ENCODE measurements at regions not wholly inside any gene's neighbourhood (a gene's known extent, or its start where the extent isn't known, plus 50 kb on each side); places are given as distances from the start of the nearest gene placed in this dataset.

DNA sequence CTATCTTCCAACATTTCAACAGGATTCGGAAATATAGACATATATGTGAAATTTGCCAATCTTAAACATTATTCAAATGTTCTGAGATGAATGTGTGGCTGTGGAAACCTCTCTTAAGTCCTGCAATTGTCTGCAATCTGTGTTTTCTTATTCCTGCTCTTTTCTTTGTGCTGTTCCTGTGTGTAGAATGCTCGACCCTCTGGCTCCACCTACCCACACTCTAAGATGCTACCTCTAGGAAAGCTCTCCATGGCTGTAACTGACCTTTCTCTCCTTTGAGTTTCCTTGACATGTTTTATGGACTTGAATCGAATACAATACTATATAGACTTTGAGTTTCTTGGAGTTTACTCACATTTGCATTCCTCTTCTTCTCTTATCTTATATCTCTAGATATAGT, 120.6 kb upstream of the ASTN2 start:
- no peak overlapping the region for H3K4me3 ChIP-seq
- intact Hi-C loops (cut with DNase I; ENCODE audit: low total_unique reads): loop anchor here (10.0 kb wide), 1 partner anchor 1739 kb away; no protein-coding TSS in a partner anchor
- no peak for TF ChIP-seq POLR2AphosphoS5 (IDR thresholded peaks at IDR 0.05)
- TF ChIP-seq, protein P1, sequence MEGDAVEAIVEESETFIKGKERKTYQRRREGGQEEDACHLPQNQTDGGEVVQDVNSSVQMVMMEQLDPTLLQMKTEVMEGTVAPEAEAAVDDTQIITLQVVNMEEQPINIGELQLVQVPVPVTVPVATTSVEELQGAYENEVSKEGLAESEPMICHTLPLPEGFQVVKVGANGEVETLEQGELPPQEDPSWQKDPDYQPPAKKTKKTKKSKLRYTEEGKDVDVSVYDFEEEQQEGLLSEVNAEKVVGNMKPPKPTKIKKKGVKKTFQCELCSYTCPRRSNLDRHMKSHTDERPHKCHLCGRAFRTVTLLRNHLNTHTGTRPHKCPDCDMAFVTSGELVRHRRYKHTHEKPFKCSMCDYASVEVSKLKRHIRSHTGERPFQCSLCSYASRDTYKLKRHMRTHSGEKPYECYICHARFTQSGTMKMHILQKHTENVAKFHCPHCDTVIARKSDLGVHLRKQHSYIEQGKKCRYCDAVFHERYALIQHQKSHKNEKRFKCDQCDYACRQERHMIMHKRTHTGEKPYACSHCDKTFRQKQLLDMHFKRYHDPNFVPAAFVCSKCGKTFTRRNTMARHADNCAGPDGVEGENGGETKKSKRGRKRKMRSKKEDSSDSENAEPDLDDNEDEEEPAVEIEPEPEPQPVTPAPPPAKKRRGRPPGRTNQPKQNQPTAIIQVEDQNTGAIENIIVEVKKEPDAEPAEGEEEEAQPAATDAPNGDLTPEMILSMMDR (IDR thresholded peaks at IDR 0.05): no peak
- no peak for TF ChIP-seq POLR2A (IDR thresholded peaks at IDR 0.05)
- H3K36me3 ChIP-seq: no peaks in the 10 kb centered on the region
- no peaks in the 10 kb centered on the region for H3K9me3 ChIP-seq
- H3K4me1 ChIP-seq: no peaks in the 10 kb centered on the region
- H3K27me3 ChIP-seq: no peaks in the 10 kb centered on the region
- no peak for DNase-seq (ENCODE audit: low spot score in 2 of 2)
- no peak overlapping the region for H3K27ac ChIP-seq

DNA sequence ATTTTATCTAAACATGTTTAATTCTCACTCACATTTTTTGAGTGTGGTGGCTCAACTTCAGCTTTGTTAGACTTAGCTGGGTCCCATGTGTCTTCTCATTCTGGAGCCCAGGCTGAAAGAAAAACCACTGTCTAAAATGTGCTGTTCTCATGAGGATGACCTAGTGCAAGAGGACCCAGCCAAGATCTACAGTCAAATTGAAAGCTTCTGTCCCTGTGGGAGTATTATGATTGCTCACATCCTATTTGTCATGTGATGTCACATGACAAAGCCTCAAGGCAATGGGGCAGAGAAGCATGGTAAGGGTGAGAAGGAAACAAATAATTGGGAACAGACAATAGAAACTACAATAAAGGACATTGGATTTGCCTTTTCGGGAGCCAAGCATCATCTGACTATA, 113.4 kb upstream of the ASTN2 start:
- TF ChIP-seq, protein P1 (IDR thresholded peaks at IDR 0.05): no peak
- TF ChIP-seq POLR2AphosphoS5 (IDR thresholded peaks at IDR 0.05) (no peak), POLR2A (IDR thresholded peaks at IDR 0.05) (no peak)
- no peaks in the 10 kb centered on the region for H3K36me3 ChIP-seq
- DNase-seq (ENCODE audit: low spot score in 2 of 2): no peak
- no peaks in the 10 kb centered on the region for H3K9me3 ChIP-seq
- intact Hi-C loops (cut with DNase I; ENCODE audit: low total_unique reads): no loop called here
- H3K27ac ChIP-seq: no peak overlapping the region
- H3K4me3 ChIP-seq: no peak overlapping the region
- H3K27me3 ChIP-seq: no peaks in the 10 kb centered on the region
- H3K4me1 ChIP-seq: no peaks in the 10 kb centered on the region

DNA sequence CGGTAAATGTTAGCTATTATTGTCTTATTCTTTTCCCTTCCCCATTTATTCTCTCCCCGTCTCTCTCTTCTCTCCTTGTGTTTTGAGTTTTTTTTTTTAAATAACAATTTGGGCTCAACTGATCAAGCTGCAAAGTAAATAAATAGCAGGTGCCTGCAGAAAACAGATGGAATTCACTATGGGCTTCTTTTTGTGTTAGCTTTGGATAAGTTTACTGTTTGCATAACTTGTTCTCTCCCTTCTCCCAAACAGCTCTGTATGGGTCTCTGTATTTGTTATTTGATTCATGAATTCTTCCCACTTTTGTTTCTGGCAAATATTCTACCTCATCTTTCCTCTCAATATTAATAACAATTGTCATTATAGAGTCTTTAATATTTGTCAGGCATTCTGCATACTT, 111.8 kb upstream of the ASTN2 start:
- Histone ChIP-seq H3K9me3 (no peaks in the 10 kb centered on the region), H3K36me3 (no peaks in the 10 kb centered on the region), H3K4me3 (no peak overlapping the region), H3K4me1 (no peaks in the 10 kb centered on the region), H3K27ac (no peak overlapping the region), H3K27me3 (no peaks in the 10 kb centered on the region)
- intact Hi-C loops (cut with DNase I; ENCODE audit: low total_unique reads): no loop called here
- no peak for DNase-seq (ENCODE audit: low spot score in 2 of 2)
- TF ChIP-seq POLR2AphosphoS5 (IDR thresholded peaks at IDR 0.05) (no peak), POLR2A (IDR thresholded peaks at IDR 0.05) (no peak)
- TF ChIP-seq, protein P1 (IDR thresholded peaks at IDR 0.05): no peak

DNA sequence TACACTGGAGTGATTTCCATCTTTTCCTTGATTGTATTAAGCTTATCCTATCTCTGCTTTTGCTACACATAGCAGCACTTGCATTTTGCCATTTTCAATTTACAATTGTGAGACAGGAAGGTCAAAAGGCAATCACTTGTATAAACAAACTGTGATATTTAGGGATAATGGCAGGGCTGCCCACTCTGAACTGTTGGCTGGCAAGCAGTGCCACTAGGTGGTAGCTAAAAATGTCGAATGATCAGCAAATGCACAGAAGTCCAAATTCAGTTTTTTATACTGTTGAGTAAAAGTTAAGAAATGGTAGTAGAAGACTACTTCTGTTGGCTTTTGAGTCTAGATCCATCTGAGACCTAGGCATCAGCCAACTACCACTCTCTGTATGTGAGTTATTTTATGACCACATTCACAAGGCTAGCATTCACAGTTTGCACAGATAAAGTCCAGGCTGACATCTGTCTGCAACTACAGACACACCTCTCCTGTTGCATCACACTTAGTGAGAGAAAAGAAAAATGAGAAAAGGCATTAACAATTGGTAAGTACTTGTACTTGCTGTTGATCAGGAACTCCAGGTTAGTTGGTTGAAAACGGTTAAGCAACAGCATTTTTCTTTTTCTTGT, 108.8 kb upstream of the ASTN2 start:
- Histone ChIP-seq H3K4me3 (no peak overlapping the region), H3K27ac (no peak overlapping the region), H3K27me3 (no peaks in the 10 kb centered on the region), H3K9me3 (no peaks in the 10 kb centered on the region), H3K36me3 (no peaks in the 10 kb centered on the region), H3K4me1 (no peaks in the 10 kb centered on the region)
- DNase-seq (ENCODE audit: low spot score in 2 of 2): no peak
- intact Hi-C loops (cut with DNase I; ENCODE audit: low total_unique reads): no loop called here
- TF ChIP-seq POLR2AphosphoS5 (IDR thresholded peaks at IDR 0.05): no peak
- TF ChIP-seq, protein P1 (IDR thresholded peaks at IDR 0.05): no peak
- TF ChIP-seq POLR2A (IDR thresholded peaks at IDR 0.05): no peak

DNA sequence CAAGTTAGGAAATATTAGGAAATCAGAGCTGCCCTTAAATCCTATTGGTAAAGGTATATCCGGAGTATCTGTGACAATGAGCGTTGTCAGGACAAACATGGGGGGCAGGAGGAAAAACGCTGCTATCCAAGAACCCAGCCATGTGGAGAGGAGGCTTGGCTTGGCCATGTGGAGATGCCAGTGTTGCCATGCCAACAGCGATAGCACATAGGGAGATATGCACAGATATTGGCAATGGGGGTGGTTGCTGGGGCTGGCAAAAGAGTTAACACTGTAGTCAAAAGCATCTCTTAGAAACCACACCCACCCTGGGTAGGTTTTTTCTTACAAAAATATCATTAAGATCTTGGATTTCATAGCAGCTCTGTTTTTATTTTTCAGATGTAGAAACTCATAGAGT, 106.4 kb upstream of the ASTN2 start:
- Histone ChIP-seq H3K4me1 (no peaks in the 10 kb centered on the region), H3K9me3 (no peaks in the 10 kb centered on the region), H3K27ac (no peak overlapping the region), H3K4me3 (no peak overlapping the region), H3K27me3 (no peaks in the 10 kb centered on the region), H3K36me3 (no peaks in the 10 kb centered on the region)
- TF ChIP-seq, protein P1 (IDR thresholded peaks at IDR 0.05): no peak
- TF ChIP-seq POLR2AphosphoS5 (IDR thresholded peaks at IDR 0.05): no peak
- TF ChIP-seq POLR2A (IDR thresholded peaks at IDR 0.05): no peak
- no peak for DNase-seq (ENCODE audit: low spot score in 2 of 2)
- intact Hi-C loops (cut with DNase I; ENCODE audit: low total_unique reads): no loop called here
